ENCODE measurements at regions not wholly inside any gene's neighbourhood (a gene's known extent, or its start where the extent isn't known, plus 50 kb on each side); places are given as distances from the start of the nearest gene placed in this dataset.

- Histone ChIP-seq H3K9me3 (no peaks in the 10 kb centered on the region), H3K27me3 (ENCODE audit: insufficient read depth in 3 of 3, low read length in 2 of 3) (peaks cover 0 to 1% (median 0%) of the 10 kb centered on the region in 3 donors), H3K36me3 (ENCODE audit: insufficient read depth in 1 of 2, low read depth in 1 of 2) (no peaks in the 10 kb centered on the region), H3K4me1 (no peaks in the 10 kb centered on the region), H3K27ac (no peak overlapping the region), H3K4me3 (no peak overlapping the region)
- intact Hi-C loops (cut with DNase I): no loop called here
- WGBS, 3 donors: 17 to 24% (median 17%) methylated on average over 2 of the region's 2 CpGs
- DNase-seq: no peak
- peak in 2 of 4 donors; percentile 20 to 52 for ATAC-seq
- no peak for TF ChIP-seq CTCF (IDR thresholded peaks at IDR 0.05)
Observed at GRCh38 chr7:115145512-115145911, 223.6 kb downstream of the MDFIC start.

GRCh38 chr7:115137816-115138215 lies 215.9 kb downstream of the MDFIC start:
- no peak for DNase-seq
- no peaks in the 10 kb centered on the region for H3K36me3 ChIP-seq (ENCODE audit: insufficient read depth in 1 of 2, low read depth in 1 of 2)
- intact Hi-C loops (cut with DNase I): no loop called here
- no peak overlapping the region for H3K27ac ChIP-seq
- no peaks in the 10 kb centered on the region for H3K27me3 ChIP-seq (ENCODE audit: insufficient read depth in 3 of 3, low read length in 2 of 3)
- 89 to 93% (median 90%) methylated on average over 1 of the region's 1 CpG for WGBS, 3 donors
- H3K4me1 ChIP-seq: no peaks in the 10 kb centered on the region
- no peak for ATAC-seq
- H3K9me3 ChIP-seq: no peaks in the 10 kb centered on the region
- no peak for TF ChIP-seq CTCF (IDR thresholded peaks at IDR 0.05)
- no peak overlapping the region for H3K4me3 ChIP-seq

GRCh38 chr7:115136796-115137443 lies 215.0 kb downstream of the MDFIC start:
- 70 to 75% (median 74%) methylated on average over 3 of the region's 3 CpGs for WGBS, 3 donors
- no peak for TF ChIP-seq CTCF (IDR thresholded peaks at IDR 0.05)
- Histone ChIP-seq H3K4me3 (no peak overlapping the region), H3K36me3 (ENCODE audit: insufficient read depth in 1 of 2, low read depth in 1 of 2) (no peaks in the 10 kb centered on the region), H3K27me3 (ENCODE audit: insufficient read depth in 3 of 3, low read length in 2 of 3) (no peaks in the 10 kb centered on the region), H3K9me3 (no peaks in the 10 kb centered on the region), H3K27ac (no peak overlapping the region), H3K4me1 (no peaks in the 10 kb centered on the region)
- ATAC-seq (no peak), DNase-seq (no peak)
- intact Hi-C loops (cut with DNase I): no loop called here

DNA sequence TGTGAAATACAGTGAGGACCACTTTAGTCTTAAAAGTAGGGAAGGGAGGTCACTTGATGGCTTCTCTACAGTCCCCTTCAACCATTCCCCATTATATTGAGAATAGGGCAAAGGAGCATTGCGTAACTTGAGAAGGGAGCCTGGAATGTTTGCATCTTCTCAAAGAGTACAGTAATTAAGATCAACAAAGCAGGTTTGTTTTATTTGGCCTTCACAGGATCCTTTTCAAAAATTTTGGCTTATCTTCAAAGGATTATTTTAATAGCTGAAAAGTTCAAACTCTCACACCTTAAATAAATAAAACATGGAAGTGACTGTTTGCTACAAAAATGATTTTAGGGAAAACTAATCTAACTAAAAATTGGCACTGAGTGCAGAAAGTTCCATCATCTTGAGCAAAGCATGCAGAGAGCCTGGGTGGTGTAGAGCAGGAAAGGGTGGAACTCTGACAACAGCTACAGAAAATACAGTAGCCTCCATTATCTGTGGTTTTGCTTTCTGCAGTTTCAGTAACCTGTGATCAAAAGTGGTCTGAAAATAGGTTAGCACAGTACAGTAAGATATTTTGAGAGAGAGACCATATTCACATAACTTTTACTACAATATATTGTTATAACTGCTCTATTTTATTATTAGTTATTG lies 214.0 kb downstream of the MDFIC start:
- no peak for DNase-seq
- Histone ChIP-seq H3K27me3 (ENCODE audit: insufficient read depth in 3 of 3, low read length in 2 of 3) (no peaks in the 10 kb centered on the region), H3K9me3 (no peaks in the 10 kb centered on the region), H3K36me3 (ENCODE audit: insufficient read depth in 1 of 2, low read depth in 1 of 2) (no peaks in the 10 kb centered on the region), H3K4me3 (no peak overlapping the region), H3K4me1 (no peaks in the 10 kb centered on the region), H3K27ac (no peak overlapping the region)
- no peak for ATAC-seq
- intact Hi-C loops (cut with DNase I): no loop called here
- no peak for TF ChIP-seq CTCF (IDR thresholded peaks at IDR 0.05)
- WGBS, 3 donors: 67 to 82% (median 79%) methylated on average over 1 of the region's 1 CpG
